ENCODE measurements at regions not wholly inside any gene's neighbourhood (a gene's known extent, or its start where the extent isn't known, plus 50 kb on each side); places are given as distances from the start of the nearest gene placed in this dataset.

DNA sequence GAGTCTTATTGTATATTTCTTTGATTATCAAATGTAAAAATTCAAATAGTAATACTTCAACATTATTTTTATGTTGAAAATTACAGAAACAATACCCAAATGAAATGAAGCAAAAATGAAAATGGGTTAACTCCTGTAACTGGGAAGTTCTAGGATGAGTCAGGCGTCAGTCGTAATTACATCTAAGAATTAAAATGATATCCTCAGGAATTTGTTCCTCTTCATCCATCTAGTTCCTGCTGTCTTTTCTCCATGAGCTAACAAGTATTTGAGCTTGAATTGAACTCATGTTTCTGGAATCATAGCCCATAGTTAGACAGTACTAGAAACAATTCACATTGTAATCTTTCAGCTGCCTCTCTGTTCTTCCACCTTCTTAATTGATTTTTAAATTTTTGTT, 568.3 kb upstream of the TLE4 start:
- TF ChIP-seq, protein P1, sequence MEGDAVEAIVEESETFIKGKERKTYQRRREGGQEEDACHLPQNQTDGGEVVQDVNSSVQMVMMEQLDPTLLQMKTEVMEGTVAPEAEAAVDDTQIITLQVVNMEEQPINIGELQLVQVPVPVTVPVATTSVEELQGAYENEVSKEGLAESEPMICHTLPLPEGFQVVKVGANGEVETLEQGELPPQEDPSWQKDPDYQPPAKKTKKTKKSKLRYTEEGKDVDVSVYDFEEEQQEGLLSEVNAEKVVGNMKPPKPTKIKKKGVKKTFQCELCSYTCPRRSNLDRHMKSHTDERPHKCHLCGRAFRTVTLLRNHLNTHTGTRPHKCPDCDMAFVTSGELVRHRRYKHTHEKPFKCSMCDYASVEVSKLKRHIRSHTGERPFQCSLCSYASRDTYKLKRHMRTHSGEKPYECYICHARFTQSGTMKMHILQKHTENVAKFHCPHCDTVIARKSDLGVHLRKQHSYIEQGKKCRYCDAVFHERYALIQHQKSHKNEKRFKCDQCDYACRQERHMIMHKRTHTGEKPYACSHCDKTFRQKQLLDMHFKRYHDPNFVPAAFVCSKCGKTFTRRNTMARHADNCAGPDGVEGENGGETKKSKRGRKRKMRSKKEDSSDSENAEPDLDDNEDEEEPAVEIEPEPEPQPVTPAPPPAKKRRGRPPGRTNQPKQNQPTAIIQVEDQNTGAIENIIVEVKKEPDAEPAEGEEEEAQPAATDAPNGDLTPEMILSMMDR (IDR thresholded peaks at IDR 0.05) = no peak

DNA sequence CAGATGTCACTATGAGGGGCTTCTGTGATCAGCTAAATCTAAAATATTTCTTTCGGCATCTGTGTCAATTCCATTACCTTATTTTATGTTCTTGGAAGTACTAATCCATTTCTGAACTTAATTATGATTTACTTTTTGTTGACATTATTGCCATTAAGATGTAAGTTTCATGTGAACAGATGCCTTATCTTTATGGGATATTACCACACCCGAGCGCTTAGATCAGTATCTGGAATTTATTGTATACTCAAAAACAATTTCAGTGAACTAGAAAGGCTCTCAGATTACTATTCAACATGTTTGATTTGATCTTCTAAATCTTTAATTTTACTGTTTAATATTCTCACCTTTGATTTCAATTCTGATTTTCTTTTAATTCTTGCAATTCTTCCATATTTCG, 567.7 kb upstream of the TLE4 start:
- TF ChIP-seq, protein P1 (IDR thresholded peaks at IDR 0.05) = no peak

DNA sequence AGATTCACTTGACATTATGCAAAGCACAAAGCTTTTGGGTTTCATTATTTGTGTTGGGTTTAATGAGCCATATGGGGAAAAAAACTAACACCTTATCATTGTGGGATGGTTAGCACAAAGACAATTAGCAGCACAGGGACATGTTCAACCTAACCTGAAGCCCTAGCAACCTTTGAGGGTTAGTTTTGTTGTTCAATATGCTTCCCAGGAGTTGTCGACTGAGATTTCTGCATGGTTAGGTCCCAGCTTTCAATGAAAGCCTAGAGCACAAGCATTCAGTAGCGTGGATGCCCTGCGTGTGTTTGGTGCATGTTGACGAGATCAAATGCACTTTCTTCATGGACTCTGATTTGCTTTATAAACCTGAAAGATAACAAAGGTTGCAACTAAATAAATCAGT, 565.2 kb upstream of the TLE4 start:
- TF ChIP-seq, protein P1 (IDR thresholded peaks at IDR 0.05) = no peak

DNA sequence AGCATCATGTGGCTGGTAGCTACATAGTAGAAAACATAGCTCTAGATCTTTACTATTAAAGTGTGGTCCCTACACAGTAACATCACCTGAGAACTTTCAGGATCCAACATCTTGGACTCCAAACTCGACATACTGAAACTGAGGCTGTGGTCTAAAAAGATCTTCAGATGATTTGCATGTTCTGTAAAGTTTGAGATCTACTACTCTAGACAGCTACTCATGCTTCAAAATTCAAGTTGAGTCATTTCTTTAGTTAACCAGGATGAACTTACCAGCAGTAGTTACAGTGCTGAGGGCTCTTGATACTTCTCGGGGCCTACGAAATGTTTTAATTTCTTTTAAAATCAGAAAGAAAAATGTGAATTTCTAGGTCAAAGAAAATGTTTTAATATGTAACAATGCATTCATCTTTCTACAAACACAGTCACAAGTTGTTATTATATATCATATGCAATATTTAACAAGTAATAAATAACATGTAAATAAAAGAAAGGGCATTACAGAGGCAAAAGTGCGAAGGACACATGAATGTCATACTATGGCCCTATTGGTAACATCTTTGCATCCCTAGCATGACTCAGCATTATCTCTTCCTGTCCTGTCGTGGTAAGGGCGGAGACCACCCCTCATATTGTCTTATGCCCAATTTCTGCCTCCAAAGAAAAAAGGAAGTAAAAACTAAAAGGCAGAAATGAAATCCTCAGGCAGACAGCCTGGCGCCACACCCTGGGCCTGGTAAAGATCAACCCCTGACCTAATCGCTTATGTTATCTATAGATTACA, 563.9 kb upstream of the TLE4 start:
- TF ChIP-seq, protein P1 (IDR thresholded peaks at IDR 0.05) = no peak

DNA sequence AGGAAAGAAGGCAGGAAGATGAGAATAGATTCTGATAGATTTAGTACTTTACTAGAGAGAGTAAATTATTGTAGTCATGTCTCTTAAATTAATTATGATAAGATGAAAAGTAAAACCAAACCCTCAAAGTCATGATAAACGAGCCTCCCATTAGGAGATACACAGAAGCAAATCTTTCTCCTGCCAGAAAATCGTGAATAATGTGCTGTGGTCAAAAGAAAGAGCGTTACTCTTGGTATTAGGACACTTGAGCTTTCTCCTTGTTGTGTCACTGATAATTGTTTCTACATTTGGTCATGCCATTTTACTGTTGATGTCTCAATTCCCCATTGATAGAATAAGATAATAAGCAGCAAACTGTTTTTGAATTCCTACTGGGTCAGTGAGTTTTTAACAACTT, 562.8 kb upstream of the TLE4 start:
- TF ChIP-seq, protein P1 (IDR thresholded peaks at IDR 0.05) = no peak

DNA sequence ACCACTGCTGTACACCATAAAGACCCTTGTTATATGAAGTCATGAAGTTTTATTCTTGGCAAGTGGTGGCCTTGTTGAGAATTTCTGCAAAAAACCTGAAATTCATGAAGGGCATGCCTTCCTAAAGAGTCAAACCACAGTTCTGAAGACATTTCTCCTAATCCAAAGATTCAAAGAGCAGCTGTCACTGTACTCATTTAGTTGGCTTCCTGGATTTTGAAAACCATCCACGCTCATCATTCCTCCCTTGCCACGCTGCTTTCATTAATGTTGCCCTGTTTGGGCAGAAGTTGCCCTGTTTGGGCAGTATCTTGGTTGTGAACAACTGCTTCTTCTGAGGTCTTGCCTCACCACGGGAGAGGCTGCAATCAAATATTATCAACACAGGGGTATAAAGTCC, 560.3 kb upstream of the TLE4 start:
- TF ChIP-seq, protein P1 (IDR thresholded peaks at IDR 0.05) = no peak

DNA sequence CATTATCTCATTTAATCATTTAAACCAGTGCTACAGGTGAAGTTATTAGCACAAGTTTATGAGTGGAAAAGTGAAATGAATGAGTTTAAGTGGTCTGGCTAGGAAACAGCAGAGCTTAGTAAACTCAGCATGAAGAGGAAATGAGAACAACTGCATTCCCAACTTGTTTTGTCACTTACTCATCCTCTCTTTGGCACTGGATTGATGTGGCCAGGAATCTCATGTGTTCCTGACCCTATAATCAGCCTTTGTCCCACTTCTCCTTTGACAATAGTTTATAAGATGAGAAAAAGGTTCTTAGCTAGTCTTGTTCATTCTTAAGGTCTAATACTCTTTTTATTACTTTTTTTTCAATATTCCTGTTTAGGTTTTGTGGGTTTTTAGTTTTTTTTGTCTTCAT, 559.2 kb upstream of the TLE4 start:
- TF ChIP-seq, protein P1 (IDR thresholded peaks at IDR 0.05) = no peak

Data from LNCAP (cell line).